GM12878 (cell line): ENCODE measurements at regions not wholly inside any gene's neighbourhood (a gene's known extent, or its start where the extent isn't known, plus 50 kb on each side); places are given as distances from the start of the nearest gene placed in this dataset.

ENCODE experiments used
- ATAC-seq: fragments of 200-7000 bp; cut with Tn5 transposase; 3 replicates; pipeline ENCODE4 v1.9.1; 2020; ENCODE audit warnings: mild to moderate bottlenecking, moderate library complexity
- BruUV-seq: library from RNA; stranded (reverse); fragments of 400-500 nt; replicated peaks from 2 replicates; lab custom pipeline; 2021; lab: Mats Ljungman, UMichigan
- CTCF ChIA-PET: fragments of 300-600 bp; sonication (Branson Sonifier 250); formaldehyde crosslinking; extraction: SDS; loops from one replicate; lab custom pipeline; 2021; ENCODE audit warnings: inconsistent platforms; lab: Yijun Ruan, JAX
- POLR2A ChIA-PET: fragments of 350-600 bp; formaldehyde crosslinking; extraction: SDS; loops from one replicate; lab custom pipeline; 2021; ENCODE audit warnings: inconsistent platforms; lab: Charles Lee
- RAD21 ChIA-PET: fragments of 300-600 bp; sonication (Branson Sonifier 250); formaldehyde crosslinking; loops from one replicate; lab custom pipeline; 2023; ENCODE audit warnings: antibody characterized with exemption; ENCODE audit not compliant: unreplicated experiment; lab: Charles Lee
- SMC1A ChIA-PET: fragments of 300-600 bp; sonication (Branson Sonifier 250); formaldehyde crosslinking; loops from one replicate; lab custom pipeline; 2023; ENCODE audit not compliant: unreplicated experiment, uncharacterized antibody; lab: Charles Lee
- DNase-seq: peaks from one replicate; pipeline ENCODE4 v3.0.0-alpha.2; 2011; ENCODE audit warnings: low read depth, low spot score
- FAIRE-seq: peaks from 3 replicates; lab custom pipeline; 2011; peaks lifted over from hg19 to GRCh38; lab: Jason Lieb, UNC
- H2AFZ ChIP-seq: 2 replicates; pipeline ENCODE4 v1.6.0; 2011; ENCODE audit warnings: low read depth, low read length, control low read depth; ENCODE audit not compliant: control insufficient read depth
- H3K27ac ChIP-seq: 2 replicates; pipeline ENCODE4 v1.5.1; 2011; ENCODE audit warnings: control low read depth; ENCODE audit not compliant: control insufficient read depth, insufficient read depth
- H3K27me3 ChIP-seq, 2 experiments: replicated peaks in 1 of 2; 2 replicates each; pipeline versions ENCODE4 v1.6.0 to v1.6.1; 2011; ENCODE audit warnings: low read length in 1 of 2; ENCODE audit not compliant: control insufficient read depth in 2 of 2, insufficient read depth in 2 of 2
- H3K36me3 ChIP-seq, 2 experiments: 2 replicates each; pipeline ENCODE4 v1.5.1; 2011; ENCODE audit warnings: low read length in 1 of 2; ENCODE audit not compliant: control insufficient read depth in 2 of 2, insufficient read depth in 2 of 2
- H3K4me1 ChIP-seq: 2 replicates; pipeline ENCODE4 v1.6.1; 2011; ENCODE audit warnings: mild to moderate bottlenecking, low read length, moderate library complexity, mixed read lengths; ENCODE audit not compliant: control insufficient read depth, insufficient read depth
- H3K4me2 ChIP-seq: 2 replicates; pipeline ENCODE4 v1.6.0; 2011; ENCODE audit warnings: control low read depth; ENCODE audit not compliant: control insufficient read depth, insufficient read depth
- H3K4me3 ChIP-seq: fragments of 200-600 bp; sonication (generic); 2 replicates; pipeline ENCODE4 v1.5.1; 2016
- H3K79me2 ChIP-seq: 2 replicates; pipeline ENCODE4 v1.6.0; 2011; ENCODE audit warnings: low read length; ENCODE audit not compliant: control insufficient read depth, insufficient read depth
- H3K9ac ChIP-seq: 2 replicates; pipeline ENCODE4 v1.8.0; 2011; ENCODE audit warnings: low read length, control low read depth, mixed read lengths; ENCODE audit not compliant: control insufficient read depth, insufficient read depth
- H3K9me3 ChIP-seq: replicated peaks from 3 replicates; pipeline ENCODE4 v1.5.1; 2011; ENCODE audit warnings: mild to moderate bottlenecking, low read length; ENCODE audit not compliant: control insufficient read depth, insufficient read depth
- H4K20me1 ChIP-seq: 2 replicates; pipeline ENCODE4 v1.6.0; 2011; ENCODE audit not compliant: control insufficient read depth, insufficient read depth
- BCL11A ChIP-seq: IDR thresholded peaks from 2 replicates; pipeline ENCODE4 v1.6.1; 2011; ENCODE audit warnings: low read depth, low read length
- BCLAF1 ChIP-seq: fragments of 450-650 bp; IDR thresholded peaks from 2 replicates; pipeline ENCODE4 v1.6.1; 2017; ENCODE audit warnings: antibody characterized with exemption, mild to moderate bottlenecking, moderate library complexity
- CEBPZ ChIP-seq: fragments of 150-350 bp; IDR thresholded peaks from 2 replicates; pipeline ENCODE4 v1.6.1; 2016; ENCODE audit warnings: low read depth, low read length
- CREM ChIP-seq: IDR thresholded peaks from 2 replicates; pipeline ENCODE4 v1.6.1; 2014; ENCODE audit warnings: antibody characterized with exemption, low read depth
- E2F4 ChIP-seq: IDR thresholded peaks from 2 replicates; pipeline ENCODE4 v1.6.1; 2012; ENCODE audit warnings: low read depth, low read length, improper control_type of control experiment
- E2F8 ChIP-seq: fragments of 450-650 bp; IDR thresholded peaks from 2 replicates; pipeline ENCODE4 v1.6.1; 2018; ENCODE audit warnings: mild to moderate bottlenecking, low read depth, moderate library complexity; ENCODE audit not compliant: partially characterized antibody
- EED ChIP-seq: sonication (generic); IDR thresholded peaks from 2 replicates; pipeline ENCODE4 v1.6.1; 2016; ENCODE audit warnings: antibody characterized with exemption, low read depth
- RCOR1 ChIP-seq: conservative IDR thresholded peaks from 2 replicates; pipeline ENCODE4 v1.6.1; 2012; ENCODE audit warnings: low read depth, low read length, improper control_type of control experiment
- ZBTB11 ChIP-seq: fragments of 450-650 bp; formaldehyde crosslinking; IDR thresholded peaks from 2 replicates; pipeline ENCODE4 v1.5.0; 2022; ENCODE audit warnings: mild to moderate bottlenecking, missing genetic modification characterization
- ZZZ3 ChIP-seq: IDR thresholded peaks from 2 replicates; pipeline ENCODE4 v1.6.1; 2011; ENCODE audit warnings: low read depth; ENCODE audit not compliant: control insufficient read depth, insufficient read length
- WGBS: methylation state at CpG from one replicate; pipeline ENCODE4 v1.1.6; 2016; ENCODE audit warnings: low lambda C conversion rate; ENCODE audit not compliant: insufficient replicate concordance, insufficient coverage; ENCODE audit errors: missing lambda C conversion rate; 5-methylcytosine and 5-hydroxymethylcytosine counted together
- in situ Hi-C: fragments of 300-500 bp; cut with MboI; formaldehyde crosslinking; loops from 9 replicates; pipeline ENCODE4 v1.14.3; 2018; ENCODE audit warnings: mixed read lengths
- intact Hi-C: fragments of 100-400 bp; cut with micrococcal nuclease; formaldehyde crosslinking; loops from one replicate; pipeline ENCODE4 v1.14.2; 2022; ENCODE audit not compliant: unreplicated experiment

- Histone ChIP-seq H3K4me3 (no peak overlapping the region), H3K9ac (no peak overlapping the region), H2AFZ (no peak overlapping the region), H3K36me3 (no peaks in the 10 kb centered on the region), H3K27ac (no peak overlapping the region), H3K4me1 (no peaks in the 10 kb centered on the region), H3K9me3 (no peaks in the 10 kb centered on the region), H4K20me1 (no peaks in the 10 kb centered on the region), H3K27me3 (no peaks in the 10 kb centered on the region), H3K4me2 (no peak overlapping the region), H3K79me2 (no peaks in the 10 kb centered on the region)
- ChIA-PET CTCF (no interaction called here), POLR2A (no interaction called here), SMC1A (no interaction called here), RAD21 (no interaction called here)
- no peak for DNase-seq
- no TSS peak for BruUV-seq
- ATAC-seq = no peak
- intact Hi-C loops (no loop called here), in situ Hi-C loops (no loop called here)
- 0% methylated on average over 1 of the region's 1 CpG for WGBS
- FAIRE-seq = no peak
- TF ChIP-seq E2F4 = no peak
- no peak for TF ChIP-seq RCOR1
- no peak for TF ChIP-seq BCLAF1
- TF ChIP-seq ZBTB11 (CRISPR knock-in tag) = no peak
- no peak for TF ChIP-seq CEBPZ
- TF ChIP-seq ZZZ3 = no peak
- TF ChIP-seq EED = no peak
- TF ChIP-seq CREM = no peak
- no peak for TF ChIP-seq E2F8
- TF ChIP-seq BCL11A = no peak
Observed at GRCh38 chr4:117640836-117641235, 393.4 kb upstream of the NDST3 start.
